ENCODE measurements at regions not wholly inside any gene's neighbourhood (a gene's known extent, or its start where the extent isn't known, plus 50 kb on each side); places are given as distances from the start of the nearest gene placed in this dataset.
A peak's percentile ranks its signal among the peaks of the same experiment; 100 is the strongest.
"Not testable (repeated sequence)": the region's sequence is repeated elsewhere in the genome, so short reads cannot be mapped to it uniquely, and the experiment has no call there.

DNA sequence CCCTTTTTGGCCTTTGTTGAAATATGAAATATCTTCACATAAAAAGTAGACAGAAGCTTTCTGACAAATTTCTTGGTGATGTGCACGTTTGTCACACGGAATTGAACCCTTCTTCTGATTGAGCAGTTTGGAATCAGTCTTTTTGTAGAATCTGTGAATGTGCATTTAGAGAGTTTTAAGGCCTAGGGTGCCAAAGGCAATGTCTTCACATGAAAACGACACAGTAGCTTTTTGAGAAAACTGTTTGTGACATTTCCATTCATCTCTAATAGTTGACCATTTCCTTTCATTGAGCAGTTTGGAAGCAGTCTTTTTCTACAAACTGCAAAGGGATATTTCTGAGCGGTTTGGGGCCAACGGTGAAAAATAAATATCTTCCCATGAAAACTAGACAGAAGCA lies 3036.0 kb downstream of the TUBA3C start:
- ATAC-seq (ENCODE audit: poor library complexity); intact Hi-C loops (cut with DNase I, micrococcal nuclease): not testable (repeated sequence)

DNA sequence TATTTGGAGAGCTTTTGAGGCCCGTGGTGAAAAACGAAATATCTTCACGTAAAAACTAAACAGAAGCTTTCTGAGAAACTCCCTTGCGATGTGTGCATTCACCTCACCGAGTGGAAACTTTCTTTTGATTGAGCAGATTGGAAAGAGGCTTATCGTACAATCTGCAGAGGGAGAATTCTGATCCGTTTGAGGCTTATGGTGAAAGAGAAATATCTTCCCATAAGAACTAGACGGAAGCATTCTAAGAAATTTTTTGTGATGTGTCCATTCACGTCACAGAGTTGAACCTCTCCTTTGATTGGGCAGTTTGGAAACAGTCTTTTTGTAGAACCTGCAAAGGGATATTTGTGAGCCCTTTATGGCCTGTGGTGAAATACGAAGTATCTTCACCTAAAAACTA lies 3040.3 kb downstream of the TUBA3C start:
- DNase-seq; ATAC-seq (ENCODE audit: poor library complexity); H3K27me3 Mint-ChIP-seq; intact Hi-C loops (cut with DNase I, micrococcal nuclease); H3K36me3 ChIP-seq (ENCODE audit: insufficient read depth, low read length); H3K36me3 Mint-ChIP-seq (ENCODE audit: low read depth); H3K9me3 Mint-ChIP-seq; H3K27ac Mint-ChIP-seq; H3K4me1 ChIP-seq (ENCODE audit: insufficient read depth, low read length); H3K4me3 Mint-ChIP-seq; H3K4me1 Mint-ChIP-seq (ENCODE audit: low read depth); POLR2A ChIA-PET; H3K27me3 ChIP-seq (ENCODE audit: control insufficient read depth in 1 of 2, insufficient read depth in 2 of 2, low read length in 2 of 2); H3K4me3 ChIP-seq (ENCODE audit: low read length); H3K27ac ChIP-seq (ENCODE audit: low read depth in 1 of 2, low read length in 2 of 2); CTCF ChIA-PET: not testable (repeated sequence)
- peaks cover 0 to 14% of the 10 kb centered on the region in 2 experiments for H3K9me3 ChIP-seq (ENCODE audit: control insufficient read depth in 1 of 2, insufficient read depth in 1 of 2, low read length in 2 of 2)

More for the DNA sequence above, 3036.0 kb downstream of the TUBA3C start:
- H3K4me3 ChIP-seq (ENCODE audit: low read length); H3K4me3 Mint-ChIP-seq; H3K27me3 Mint-ChIP-seq; H3K36me3 Mint-ChIP-seq (ENCODE audit: low read depth); DNase-seq; H3K4me1 Mint-ChIP-seq (ENCODE audit: low read depth); H3K27ac ChIP-seq (ENCODE audit: low read depth in 1 of 2, low read length in 2 of 2); H3K9me3 Mint-ChIP-seq; POLR2A ChIA-PET; H3K27me3 ChIP-seq (ENCODE audit: control insufficient read depth in 1 of 2, insufficient read depth in 2 of 2, low read length in 2 of 2); CTCF ChIA-PET; H3K4me1 ChIP-seq (ENCODE audit: insufficient read depth, low read length); H3K27ac Mint-ChIP-seq; H3K36me3 ChIP-seq (ENCODE audit: insufficient read depth, low read length): not testable (repeated sequence)
- peaks cover 0 to 10% of the 10 kb centered on the region in 2 experiments for H3K9me3 ChIP-seq (ENCODE audit: control insufficient read depth in 1 of 2, insufficient read depth in 1 of 2, low read length in 2 of 2)

DNA sequence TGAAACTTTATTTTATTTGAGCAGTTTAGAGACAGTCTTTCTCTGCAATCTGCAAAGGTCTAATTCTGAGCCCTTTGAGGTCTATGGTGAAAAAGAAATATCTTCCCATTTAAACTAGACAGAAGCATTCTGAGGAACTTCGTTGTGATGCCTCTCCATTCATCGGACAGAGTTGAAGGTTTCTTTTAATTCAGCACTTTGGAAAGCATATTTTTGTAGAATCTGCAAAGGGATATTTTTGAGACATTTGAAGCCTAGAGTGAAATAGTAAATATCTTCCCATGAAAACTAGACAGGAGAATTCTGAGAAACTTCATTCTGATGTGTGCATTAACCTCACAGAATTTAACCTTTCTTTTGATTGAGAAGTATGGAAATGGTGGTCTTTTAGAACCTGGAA lies 3044.8 kb downstream of the TUBA3C start:
- H3K9me3 Mint-ChIP-seq; H3K36me3 Mint-ChIP-seq (ENCODE audit: low read depth); H3K27ac ChIP-seq (ENCODE audit: low read depth in 1 of 2, low read length in 2 of 2); H3K27me3 Mint-ChIP-seq; ATAC-seq (ENCODE audit: poor library complexity); CTCF ChIA-PET; H3K4me3 ChIP-seq (ENCODE audit: low read length); H3K4me3 Mint-ChIP-seq; POLR2A ChIA-PET; DNase-seq; H3K36me3 ChIP-seq (ENCODE audit: insufficient read depth, low read length); H3K27me3 ChIP-seq (ENCODE audit: control insufficient read depth in 1 of 2, insufficient read depth in 2 of 2, low read length in 2 of 2); intact Hi-C loops (cut with DNase I, micrococcal nuclease); H3K4me1 ChIP-seq (ENCODE audit: insufficient read depth, low read length); H3K27ac Mint-ChIP-seq; H3K4me1 Mint-ChIP-seq (ENCODE audit: low read depth): not testable (repeated sequence)
- peaks cover 0 to 15% of the 10 kb centered on the region in 2 experiments for H3K9me3 ChIP-seq (ENCODE audit: control insufficient read depth in 1 of 2, insufficient read depth in 1 of 2, low read length in 2 of 2)

DNA sequence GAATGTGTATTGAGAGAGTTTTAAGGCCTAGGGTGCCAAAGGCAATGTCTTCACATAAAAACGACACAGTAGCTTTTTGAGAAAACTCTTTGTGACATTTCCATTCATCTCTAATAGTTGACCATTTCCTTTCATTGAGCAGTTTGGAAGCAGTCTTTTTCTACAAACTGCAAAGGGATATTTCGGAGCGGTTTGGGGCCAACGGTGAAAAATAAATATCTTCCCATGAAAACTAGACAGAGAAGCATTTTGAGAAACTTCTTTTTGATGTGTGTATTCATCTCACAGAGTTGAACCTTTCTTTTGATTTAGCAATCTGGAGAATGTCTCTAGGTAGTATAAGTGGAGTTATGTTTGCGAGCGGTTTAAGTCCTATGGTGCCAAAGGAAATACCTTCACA lies 3052.9 kb downstream of the TUBA3C start:
- intact Hi-C loops (cut with DNase I, micrococcal nuclease); H3K27me3 Mint-ChIP-seq; H3K4me1 ChIP-seq (ENCODE audit: insufficient read depth, low read length); ATAC-seq (ENCODE audit: poor library complexity); H3K9me3 Mint-ChIP-seq; H3K4me1 Mint-ChIP-seq (ENCODE audit: low read depth); H3K36me3 ChIP-seq (ENCODE audit: insufficient read depth, low read length); H3K27me3 ChIP-seq (ENCODE audit: control insufficient read depth in 1 of 2, insufficient read depth in 2 of 2, low read length in 2 of 2); H3K27ac Mint-ChIP-seq; POLR2A ChIA-PET; H3K4me3 Mint-ChIP-seq; H3K27ac ChIP-seq (ENCODE audit: low read depth in 1 of 2, low read length in 2 of 2); CTCF ChIA-PET; H3K36me3 Mint-ChIP-seq (ENCODE audit: low read depth); H3K9me3 ChIP-seq (ENCODE audit: control insufficient read depth in 1 of 2, insufficient read depth in 1 of 2, low read length in 2 of 2); H3K4me3 ChIP-seq (ENCODE audit: low read length); DNase-seq: not testable (repeated sequence)

DNA sequence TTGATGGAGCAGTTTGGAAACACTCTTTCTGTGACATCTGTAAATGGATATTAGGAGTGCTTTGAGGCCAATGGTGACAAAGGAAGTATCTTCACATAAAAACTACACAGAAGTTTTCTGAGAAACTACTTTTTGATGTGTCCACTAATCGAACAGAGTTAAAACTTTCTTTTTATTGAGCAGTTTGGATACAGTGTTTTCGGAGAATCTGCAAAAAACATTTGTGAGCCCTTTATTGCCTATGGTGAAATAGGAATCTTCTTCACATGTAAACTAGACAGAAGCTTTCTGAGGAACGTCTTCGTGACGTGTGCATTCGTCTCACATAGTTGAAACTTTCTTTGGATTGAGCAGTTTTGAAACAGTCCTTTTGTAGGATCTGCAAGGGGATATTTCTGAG lies 3068.2 kb downstream of the TUBA3C start:
- CTCF ChIA-PET; H3K4me3 ChIP-seq (ENCODE audit: low read length); H3K27me3 Mint-ChIP-seq; ATAC-seq (ENCODE audit: poor library complexity); H3K27ac ChIP-seq (ENCODE audit: low read depth in 1 of 2, low read length in 2 of 2); H3K4me1 Mint-ChIP-seq (ENCODE audit: low read depth); H3K27me3 ChIP-seq (ENCODE audit: control insufficient read depth in 1 of 2, insufficient read depth in 2 of 2, low read length in 2 of 2); H3K36me3 Mint-ChIP-seq (ENCODE audit: low read depth); H3K4me1 ChIP-seq (ENCODE audit: insufficient read depth, low read length); POLR2A ChIA-PET; H3K4me3 Mint-ChIP-seq; intact Hi-C loops (cut with DNase I, micrococcal nuclease); H3K27ac Mint-ChIP-seq; H3K9me3 ChIP-seq (ENCODE audit: control insufficient read depth in 1 of 2, insufficient read depth in 1 of 2, low read length in 2 of 2); H3K36me3 ChIP-seq (ENCODE audit: insufficient read depth, low read length); H3K9me3 Mint-ChIP-seq: not testable (repeated sequence)
- peak in 2 of 14 experiments; percentile 3 to 5 for DNase-seq
